ENCODE measurements at regions not wholly inside any gene's neighbourhood (a gene's known extent, or its start where the extent isn't known, plus 50 kb on each side); places are given as distances from the start of the nearest gene placed in this dataset.
"Not testable (repeated sequence)": the region's sequence is repeated elsewhere in the genome, so short reads cannot be mapped to it uniquely, and the experiment has no call there.

DNA sequence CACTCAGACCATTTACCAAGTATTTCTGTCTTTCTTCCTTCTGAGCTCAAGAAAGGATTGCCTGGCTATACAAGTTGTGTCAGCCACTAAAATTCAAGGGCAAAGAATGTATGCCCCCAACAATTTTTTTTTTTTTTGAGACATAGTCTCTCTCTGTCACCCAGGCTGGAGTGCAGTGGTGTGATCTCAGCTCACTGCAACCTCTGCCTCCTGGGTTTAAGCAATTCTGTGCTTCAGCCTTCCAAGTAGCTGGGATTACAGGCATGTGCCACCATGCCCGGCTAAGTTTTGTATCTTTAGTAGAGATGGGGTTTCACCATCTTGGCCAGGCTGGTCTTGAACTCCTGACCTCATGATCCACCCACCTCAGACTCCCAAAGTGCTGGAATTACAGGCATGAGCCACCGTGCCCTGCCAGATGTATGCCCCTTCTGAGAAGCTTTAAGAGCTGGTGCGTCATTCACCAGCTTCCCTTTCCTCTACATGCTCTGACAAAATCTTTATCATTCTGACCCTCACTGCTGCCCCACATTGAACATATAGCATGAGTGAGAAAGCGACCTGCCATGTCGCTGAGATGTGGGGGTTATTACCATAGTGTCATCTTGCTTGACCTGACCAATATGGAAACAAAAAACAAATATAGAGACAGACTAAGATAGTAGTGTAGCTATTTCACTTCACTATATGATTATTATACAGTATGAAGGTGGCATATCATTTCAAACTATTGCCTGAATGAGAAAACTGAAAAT lies 67.9 kb upstream of the NPAS2 start:
- not testable (repeated sequence) for TF ChIP-seq CTCF (IDR thresholded peaks at IDR 0.05); EZH2 (IDR thresholded peaks at IDR 0.05; ENCODE audit: borderline replicate concordance, insufficient read depth, low read depth, low read length, poor library complexity, severe bottlenecking)
